Right atrium auricular region (tissue), 2 donors: ENCODE measurements at regions not wholly inside any gene's neighbourhood (a gene's known extent, or its start where the extent isn't known, plus 50 kb on each side); places are given as distances from the start of the nearest gene placed in this dataset.

ENCODE experiments used
- DNase-seq: peaks from one replicate; pipeline ENCODE4 v3.0.0-alpha.2; 2019; ENCODE audit warnings: low spot score
- H3K27ac ChIP-seq, 2 donors: fragments of 200-600 bp; sonication (generic); 1 replicate in 1 of 2; 2 replicates in 1 of 2; pipeline ENCODE4 v1.5.1; 2016 to 2019
- H3K27me3 ChIP-seq, 2 donors: fragments of 200-600 bp; sonication (generic); one replicate each; pipeline versions ENCODE4 v1.5.1 to v1.6.0; 2017 to 2019
- H3K36me3 ChIP-seq: fragments of 200-600 bp; sonication (generic); one replicate; pipeline ENCODE4 v1.5.1; 2016
- H3K4me1 ChIP-seq, 2 donors: fragments of 200-600 bp; sonication (generic); one replicate each; pipeline versions ENCODE4 v1.5.1 to v1.6.0; 2017 to 2019
- H3K4me3 ChIP-seq, 2 donors: fragments of 200-600 bp; sonication (generic); 1 replicate in 1 of 2; 2 replicates in 1 of 2; pipeline ENCODE4 v1.5.1; 2017 to 2019; ENCODE audit warnings: mild to moderate bottlenecking in 1 of 2, moderate library complexity in 1 of 2
- H3K9me3 ChIP-seq, 2 donors: fragments of 200-600 bp; sonication (generic); one replicate each; pipeline ENCODE4 v1.5.1; 2019
- TF ChIP-seq, protein P1 (sequence below), 2 donors: fragments of 200-600 bp; sonication (generic); IDR thresholded peaks; one replicate each; pipeline ENCODE4 v1.5.1; 2019; ENCODE audit warnings: antibody characterized with exemption in 2 of 2

DNA sequence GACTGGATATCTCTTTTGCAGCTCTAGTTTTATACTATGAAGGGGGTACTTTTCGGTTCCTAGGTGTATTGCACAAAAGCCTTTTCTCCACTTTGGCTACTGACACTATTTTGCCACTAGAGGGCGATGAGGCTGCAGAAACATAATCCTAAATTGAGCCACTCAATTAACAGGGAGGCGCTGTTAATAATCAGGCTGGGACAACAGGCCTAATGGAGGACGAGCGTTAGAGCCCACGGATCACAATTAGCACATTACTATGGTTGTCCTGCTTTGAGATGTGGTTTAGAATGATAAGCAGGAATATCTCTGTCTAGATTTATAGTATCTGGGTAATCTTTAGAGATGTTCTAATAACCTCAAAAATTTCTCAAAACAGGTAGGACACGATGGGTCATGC is 62.2 kb upstream of the PMAIP1 start:
- Histone ChIP-seq H3K4me3 (no peak overlapping the region), H3K9me3 (no peaks in the 10 kb centered on the region), H3K36me3 (no peaks in the 10 kb centered on the region), H3K27ac (no peak overlapping the region), H3K4me1 (no peaks in the 10 kb centered on the region), H3K27me3 (no peaks in the 10 kb centered on the region)
- TF ChIP-seq, protein P1, sequence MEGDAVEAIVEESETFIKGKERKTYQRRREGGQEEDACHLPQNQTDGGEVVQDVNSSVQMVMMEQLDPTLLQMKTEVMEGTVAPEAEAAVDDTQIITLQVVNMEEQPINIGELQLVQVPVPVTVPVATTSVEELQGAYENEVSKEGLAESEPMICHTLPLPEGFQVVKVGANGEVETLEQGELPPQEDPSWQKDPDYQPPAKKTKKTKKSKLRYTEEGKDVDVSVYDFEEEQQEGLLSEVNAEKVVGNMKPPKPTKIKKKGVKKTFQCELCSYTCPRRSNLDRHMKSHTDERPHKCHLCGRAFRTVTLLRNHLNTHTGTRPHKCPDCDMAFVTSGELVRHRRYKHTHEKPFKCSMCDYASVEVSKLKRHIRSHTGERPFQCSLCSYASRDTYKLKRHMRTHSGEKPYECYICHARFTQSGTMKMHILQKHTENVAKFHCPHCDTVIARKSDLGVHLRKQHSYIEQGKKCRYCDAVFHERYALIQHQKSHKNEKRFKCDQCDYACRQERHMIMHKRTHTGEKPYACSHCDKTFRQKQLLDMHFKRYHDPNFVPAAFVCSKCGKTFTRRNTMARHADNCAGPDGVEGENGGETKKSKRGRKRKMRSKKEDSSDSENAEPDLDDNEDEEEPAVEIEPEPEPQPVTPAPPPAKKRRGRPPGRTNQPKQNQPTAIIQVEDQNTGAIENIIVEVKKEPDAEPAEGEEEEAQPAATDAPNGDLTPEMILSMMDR (IDR thresholded peaks at IDR 0.05) = peak; percentile 74 to 90
- DNase-seq = no peak

DNA sequence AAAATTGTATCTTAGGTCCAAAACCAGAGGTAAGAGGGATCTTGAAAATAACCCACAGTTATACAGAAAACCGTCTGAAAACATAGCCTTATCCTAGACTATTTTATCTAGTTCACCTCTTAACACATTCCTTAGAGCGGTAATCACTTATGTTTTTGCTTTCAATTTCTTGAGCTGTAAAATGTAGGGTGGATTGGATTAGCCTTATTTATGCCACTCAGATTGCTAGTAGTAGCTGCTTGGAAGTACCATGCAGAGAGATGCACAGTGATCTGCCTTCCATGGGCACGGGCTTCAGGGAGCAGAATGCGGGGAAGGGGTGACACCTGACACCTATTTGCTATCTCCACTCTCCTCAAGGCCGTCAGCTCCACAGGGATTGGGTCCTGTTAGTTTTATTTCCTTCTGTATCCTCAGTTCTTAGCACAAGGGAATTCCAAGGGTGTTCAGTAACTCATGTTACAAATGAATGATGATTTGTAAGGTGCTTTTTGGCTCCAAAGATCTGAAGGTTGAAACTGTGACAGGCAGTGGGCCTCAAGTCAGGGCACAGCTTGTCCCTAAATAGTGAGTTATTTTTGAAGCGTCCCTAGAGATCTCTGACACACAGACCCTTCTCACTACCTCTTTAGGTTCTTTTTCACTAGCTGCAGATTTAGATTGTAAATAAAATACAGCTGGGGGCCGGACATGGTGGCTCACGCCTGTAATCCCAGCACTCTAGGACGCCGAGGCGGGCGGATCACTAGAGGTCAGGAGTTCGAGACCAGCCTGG is 64.0 kb upstream of the PMAIP1 start:
- Histone ChIP-seq H3K27ac (no peak overlapping the region), H3K9me3 (no peaks in the 10 kb centered on the region), H3K4me3 (no peak overlapping the region), H3K4me1 (no peaks in the 10 kb centered on the region), H3K27me3 (no peaks in the 10 kb centered on the region), H3K36me3 (no peaks in the 10 kb centered on the region)
- no peak for DNase-seq
- TF ChIP-seq, protein P1 (IDR thresholded peaks at IDR 0.05) = no peak

DNA sequence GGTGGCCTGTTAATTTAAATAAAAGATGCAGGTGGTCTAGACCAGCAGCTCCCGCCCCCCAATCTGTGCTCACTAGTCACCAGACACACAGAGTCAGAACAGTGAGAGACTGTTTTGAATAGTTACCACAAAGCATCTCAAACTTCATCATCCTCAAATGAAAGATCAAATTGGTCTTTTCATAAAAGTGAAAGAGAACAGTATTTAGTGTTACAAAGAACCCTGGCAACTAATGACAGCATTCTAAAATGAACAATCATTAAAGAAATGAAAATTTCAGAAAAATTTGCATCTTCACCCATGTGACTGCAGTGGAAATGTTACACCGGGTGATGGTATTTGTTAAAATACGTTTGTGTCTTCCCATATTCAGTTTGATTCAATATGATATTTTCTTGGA is 65.5 kb upstream of the PMAIP1 start:
- Histone ChIP-seq H3K4me1 (no peaks in the 10 kb centered on the region), H3K36me3 (no peaks in the 10 kb centered on the region), H3K27ac (no peak overlapping the region), H3K9me3 (no peaks in the 10 kb centered on the region), H3K27me3 (no peaks in the 10 kb centered on the region), H3K4me3 (no peak overlapping the region)
- TF ChIP-seq, protein P1 (IDR thresholded peaks at IDR 0.05) = no peak
- DNase-seq = no peak

DNA sequence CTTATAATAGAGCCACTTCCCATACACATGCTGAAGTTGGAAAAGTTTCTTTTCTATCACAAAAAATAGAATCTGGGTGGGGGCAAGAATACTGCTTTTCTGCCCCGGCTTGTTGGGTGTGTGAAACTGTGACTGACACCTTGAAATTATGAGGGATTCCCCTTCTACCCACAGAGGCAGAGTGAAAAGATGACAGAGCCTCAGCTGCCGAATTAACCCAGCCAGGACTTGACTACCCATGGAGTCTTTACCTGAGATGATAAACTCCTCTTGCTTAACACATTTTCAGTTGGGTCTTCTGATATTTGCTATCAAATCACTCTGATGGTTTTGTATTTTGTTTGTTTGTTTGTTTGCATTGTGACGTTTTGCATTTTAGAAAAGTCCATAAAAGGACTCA is 66.0 kb upstream of the PMAIP1 start:
- H3K4me1 ChIP-seq = no peaks in the 10 kb centered on the region
- H3K27ac ChIP-seq = no peak overlapping the region
- no peak for DNase-seq
- no peak overlapping the region for H3K4me3 ChIP-seq
- TF ChIP-seq, protein P1 (IDR thresholded peaks at IDR 0.05) = no peak
- no peaks in the 10 kb centered on the region for H3K9me3 ChIP-seq
- no peaks in the 10 kb centered on the region for H3K36me3 ChIP-seq
- H3K27me3 ChIP-seq = no peaks in the 10 kb centered on the region

DNA sequence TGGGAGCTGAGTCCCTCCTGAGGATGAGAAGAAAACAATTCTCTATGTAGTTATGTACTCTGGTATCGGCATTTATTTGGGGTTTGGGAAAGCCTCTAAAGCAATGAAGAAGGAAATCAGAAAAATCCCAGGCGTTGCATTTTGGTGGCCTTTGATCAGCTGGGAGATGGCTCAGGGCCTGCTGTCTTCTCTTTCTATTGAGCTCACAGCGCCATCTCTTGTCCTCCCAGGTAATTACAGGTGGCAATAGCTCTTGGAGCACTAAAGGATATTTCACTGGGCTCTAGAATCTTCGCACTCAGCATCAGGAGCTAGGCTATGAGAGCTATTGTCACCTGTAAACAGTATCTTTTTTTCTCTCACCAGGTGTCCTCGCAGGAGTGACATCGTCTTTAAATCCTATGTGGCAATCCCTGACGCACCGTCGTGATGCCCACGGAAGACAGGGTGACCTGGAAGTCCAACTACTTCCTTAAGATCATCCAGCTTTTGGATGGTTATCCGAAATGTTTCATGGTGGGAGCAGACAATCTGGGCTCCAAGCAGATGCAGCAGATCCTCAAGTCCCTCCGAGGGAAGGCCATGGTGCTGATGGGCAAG is 76.1 kb upstream of the PMAIP1 start:
- H3K4me3 ChIP-seq = no peak overlapping the region
- H3K27ac ChIP-seq = no peak overlapping the region
- TF ChIP-seq, protein P1 (IDR thresholded peaks at IDR 0.05) = peak; percentile 75 to 86
- H3K9me3 ChIP-seq = no peaks in the 10 kb centered on the region
- H3K36me3 ChIP-seq = no peaks in the 10 kb centered on the region
- no peaks in the 10 kb centered on the region for H3K4me1 ChIP-seq
- H3K27me3 ChIP-seq = no peaks in the 10 kb centered on the region
- DNase-seq = peak; percentile 73
